ENCODE measurements at regions not wholly inside any gene's neighbourhood (a gene's known extent, or its start where the extent isn't known, plus 50 kb on each side); places are given as distances from the start of the nearest gene placed in this dataset.
A peak's percentile ranks its signal among the peaks of the same experiment; 100 is the strongest.
"Not testable (repeated sequence)": the region's sequence is repeated elsewhere in the genome, so short reads cannot be mapped to it uniquely, and the experiment has no call there.

DNA sequence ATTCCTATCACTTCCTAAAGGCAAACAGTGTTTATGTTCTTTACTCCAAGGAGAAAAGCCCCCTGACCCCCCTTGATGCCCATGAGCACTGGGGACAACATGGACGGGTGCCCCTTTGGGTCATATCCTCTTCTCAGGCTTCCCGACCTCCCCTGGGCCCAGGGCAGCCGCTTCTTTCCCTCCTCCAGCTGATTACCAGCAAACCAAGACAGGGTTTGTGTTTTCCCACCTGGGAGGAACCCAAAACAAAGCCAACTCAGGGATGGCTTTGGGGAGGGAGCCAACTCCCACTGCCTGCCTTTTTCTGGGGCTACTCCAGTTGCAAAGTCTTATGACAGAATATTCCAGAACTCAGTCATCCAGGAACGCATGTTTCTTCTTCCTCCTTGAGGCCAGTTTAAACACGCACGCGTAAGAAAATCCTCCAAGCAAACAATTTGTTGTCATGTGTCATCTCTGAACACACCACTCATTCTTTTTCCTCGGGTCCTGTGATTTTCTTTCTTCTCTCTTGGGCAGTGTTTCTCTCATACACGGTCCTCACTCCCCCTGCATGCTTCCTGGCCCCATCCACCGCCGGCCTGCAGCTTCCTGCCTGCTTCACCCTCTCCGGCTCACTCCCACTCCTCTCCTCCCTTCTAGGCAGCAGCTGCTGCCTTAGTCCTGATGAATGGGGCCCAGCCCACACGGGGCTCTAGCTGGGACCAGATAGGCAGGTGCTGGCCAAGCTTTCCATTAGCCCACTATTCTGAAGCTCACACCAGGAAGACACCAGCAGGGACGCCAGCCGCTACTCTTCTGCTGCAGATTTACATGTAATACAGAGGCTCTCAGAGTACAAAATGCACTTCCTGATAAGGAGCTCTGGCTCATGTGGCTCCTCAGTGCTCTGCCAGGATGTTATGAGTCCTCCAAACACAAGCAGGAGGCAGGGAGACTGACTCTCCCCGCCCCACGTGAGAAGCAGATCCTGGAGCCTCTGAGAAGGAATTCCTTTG lies 116.7 kb upstream of the VOPP1 start:
- not testable (repeated sequence) for DNase-seq (ENCODE audit: low read depth); H3K4me3 ChIP-seq (ENCODE audit: low read depth, low read length)

DNA sequence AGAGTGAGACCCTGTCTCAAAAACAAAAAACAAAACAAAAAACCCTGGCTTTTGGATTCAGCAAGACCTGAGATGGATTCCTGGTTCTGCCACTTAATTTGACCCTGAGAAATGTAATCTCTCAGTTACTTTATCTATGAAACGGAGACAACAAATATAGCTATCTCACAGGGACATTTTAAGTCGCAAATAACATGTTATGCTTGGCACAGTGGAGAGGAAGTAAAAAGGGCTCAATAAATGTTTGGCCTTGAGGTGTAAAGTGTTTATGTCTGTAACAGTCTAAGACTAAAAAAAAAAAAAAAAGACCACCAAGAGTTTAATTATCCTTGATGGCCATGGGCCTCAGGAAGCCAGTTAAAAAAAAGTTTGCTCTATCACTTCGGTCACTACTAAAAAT lies 116.0 kb upstream of the VOPP1 start:
- not testable (repeated sequence) for H3K4me3 ChIP-seq (ENCODE audit: low read depth, low read length); DNase-seq (ENCODE audit: low read depth)

DNA sequence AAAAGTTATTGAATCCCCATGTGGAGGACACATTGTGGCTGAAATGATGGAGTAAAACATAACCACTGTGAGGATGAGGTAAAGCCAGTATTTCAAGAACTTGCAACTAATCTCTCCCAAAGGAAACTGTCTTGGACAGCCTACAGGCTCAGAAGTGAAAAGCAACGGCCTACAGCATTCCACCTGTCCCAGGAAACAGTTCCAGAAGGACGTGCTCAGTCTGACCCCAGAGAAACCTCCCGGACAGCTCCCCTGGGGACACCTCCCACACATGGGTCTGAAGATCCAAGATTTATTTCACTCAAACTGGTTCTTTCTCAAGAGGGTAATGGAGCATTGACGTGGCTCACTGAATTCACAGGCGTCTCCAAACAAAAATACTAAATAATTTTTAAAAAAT lies 115.0 kb upstream of the VOPP1 start:
- DNase-seq (ENCODE audit: low read depth); H3K4me3 ChIP-seq (ENCODE audit: low read depth, low read length): not testable (repeated sequence)

DNA sequence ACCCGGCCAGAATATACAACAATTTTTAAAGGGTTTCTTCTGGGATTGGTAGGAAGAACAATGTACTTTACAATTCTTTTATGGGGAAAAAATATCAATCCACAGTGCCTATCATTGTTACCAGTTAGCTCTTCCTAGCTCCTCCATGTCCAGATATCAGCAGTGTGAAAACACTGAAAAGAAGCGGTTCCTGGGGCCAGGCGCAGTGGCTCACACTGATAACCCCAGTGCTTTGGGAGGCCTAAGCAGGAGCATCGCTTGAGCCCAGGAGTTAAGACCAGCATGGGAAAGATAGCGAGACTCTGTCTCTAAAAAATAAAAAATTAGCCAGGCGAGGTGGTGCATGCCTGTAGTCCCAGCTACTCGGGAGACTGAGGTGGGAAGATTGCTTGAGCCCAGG lies 114.5 kb upstream of the VOPP1 start:
- H3K4me3 ChIP-seq (ENCODE audit: low read depth, low read length); DNase-seq (ENCODE audit: low read depth): not testable (repeated sequence)

DNA sequence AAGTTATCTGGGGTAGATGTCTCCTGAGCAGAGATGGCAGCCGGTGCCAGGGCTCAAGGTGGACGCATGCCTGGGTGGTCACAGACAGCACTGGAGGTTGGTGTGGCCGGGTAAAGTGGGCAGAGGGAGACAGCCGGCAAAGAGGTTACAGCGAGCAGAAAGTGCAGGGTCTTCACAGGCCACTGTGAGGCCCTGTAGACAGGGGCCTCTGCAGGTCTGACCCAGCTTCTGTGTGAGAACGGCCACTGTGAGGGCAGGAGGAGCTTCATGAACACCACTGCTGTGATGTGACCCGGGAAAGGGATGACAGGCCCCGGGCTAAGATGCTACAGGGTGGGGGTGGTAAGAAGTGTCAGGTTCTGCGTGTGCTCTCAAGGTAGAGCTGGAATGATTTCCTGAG lies 111.2 kb upstream of the VOPP1 start:
- DNase-seq (ENCODE audit: low read depth); H3K4me3 ChIP-seq (ENCODE audit: low read depth, low read length): not testable (repeated sequence)

DNA sequence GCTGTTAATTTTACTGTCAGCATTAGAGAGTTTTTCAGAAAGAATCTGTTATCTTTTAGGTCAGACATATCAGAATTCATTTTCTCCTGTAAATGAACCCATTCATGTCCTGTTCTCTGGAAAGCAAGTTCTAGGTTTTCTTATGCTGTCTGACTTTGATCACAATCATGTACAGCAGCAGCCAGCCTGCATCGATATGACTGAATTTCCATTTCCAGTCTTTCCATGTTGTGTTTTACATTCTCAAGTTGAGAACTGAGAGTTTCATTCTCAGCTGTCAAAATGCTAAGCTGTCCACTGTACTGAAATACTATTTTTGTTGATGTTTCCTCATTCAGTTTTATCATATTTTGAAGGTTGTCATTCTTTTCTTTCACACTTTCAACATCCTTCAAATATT lies 103.3 kb upstream of the VOPP1 start:
- DNase-seq (ENCODE audit: low read depth); H3K4me3 ChIP-seq (ENCODE audit: low read depth, low read length): not testable (repeated sequence)

DNA sequence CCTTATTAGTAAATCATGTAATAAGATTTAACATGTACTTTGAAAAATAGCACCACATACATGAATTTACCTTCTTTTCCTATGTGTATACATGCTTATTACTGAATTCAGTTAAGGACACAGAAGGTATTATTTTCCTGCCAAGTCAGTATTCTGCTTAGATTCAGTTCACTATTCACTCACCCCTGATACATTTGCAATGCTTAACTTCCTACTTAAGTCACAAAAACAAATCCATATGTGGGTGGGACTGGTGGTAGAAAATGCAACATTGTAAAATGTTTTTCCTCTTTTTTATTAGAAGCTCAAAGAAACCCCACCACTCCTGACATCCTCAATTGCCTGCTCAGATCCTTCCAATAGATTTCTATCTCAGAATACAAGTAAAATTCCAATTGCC lies 101.2 kb upstream of the VOPP1 start:
- H3K4me3 ChIP-seq (ENCODE audit: low read depth, low read length); DNase-seq (ENCODE audit: low read depth): not testable (repeated sequence)

DNA sequence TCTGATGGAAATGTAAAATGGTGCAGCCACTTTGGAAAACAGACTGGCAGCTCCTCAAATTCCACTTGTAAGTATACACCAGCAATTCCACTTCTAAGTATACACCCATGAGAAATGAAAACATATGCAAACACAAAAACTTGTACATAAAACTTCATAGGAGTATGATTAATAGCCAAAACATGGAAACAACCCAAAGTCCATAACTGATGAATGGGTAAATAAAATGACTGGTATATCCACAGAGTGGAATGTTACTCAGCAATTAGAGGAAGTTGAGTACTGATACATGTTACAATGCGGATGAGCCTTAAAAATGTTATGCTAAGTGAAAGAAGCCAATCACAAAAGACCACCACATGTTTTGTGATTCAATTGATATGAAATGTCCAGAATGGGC lies 99.8 kb upstream of the VOPP1 start:
- DNase-seq (ENCODE audit: low read depth), result peak; percentile 45
- H3K4me3 ChIP-seq (ENCODE audit: low read depth, low read length), result not testable (repeated sequence)

DNA sequence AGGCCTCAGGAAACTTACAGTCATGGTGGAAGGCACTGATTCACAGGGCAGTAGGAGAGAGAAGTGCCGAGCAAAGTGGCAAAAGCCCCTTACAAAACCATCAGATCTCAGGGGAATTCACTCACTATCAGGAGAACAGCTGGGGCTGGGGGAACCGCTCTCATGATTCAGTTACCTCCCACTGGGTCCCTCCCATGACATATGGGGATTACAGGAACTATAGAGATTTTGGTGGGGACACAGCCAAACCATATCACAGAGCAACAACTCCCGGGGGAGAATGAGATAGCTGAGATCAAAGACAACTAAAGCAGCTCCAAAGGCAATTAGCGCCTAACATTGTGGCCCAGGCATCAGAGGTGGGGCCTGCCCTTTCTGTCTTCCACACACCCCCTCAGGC lies 85.4 kb upstream of the VOPP1 start:
- no peak for DNase-seq (ENCODE audit: low read depth)
- H3K4me3 ChIP-seq (ENCODE audit: low read depth, low read length), result no peak overlapping the region
- TF ChIP-seq, protein P1, sequence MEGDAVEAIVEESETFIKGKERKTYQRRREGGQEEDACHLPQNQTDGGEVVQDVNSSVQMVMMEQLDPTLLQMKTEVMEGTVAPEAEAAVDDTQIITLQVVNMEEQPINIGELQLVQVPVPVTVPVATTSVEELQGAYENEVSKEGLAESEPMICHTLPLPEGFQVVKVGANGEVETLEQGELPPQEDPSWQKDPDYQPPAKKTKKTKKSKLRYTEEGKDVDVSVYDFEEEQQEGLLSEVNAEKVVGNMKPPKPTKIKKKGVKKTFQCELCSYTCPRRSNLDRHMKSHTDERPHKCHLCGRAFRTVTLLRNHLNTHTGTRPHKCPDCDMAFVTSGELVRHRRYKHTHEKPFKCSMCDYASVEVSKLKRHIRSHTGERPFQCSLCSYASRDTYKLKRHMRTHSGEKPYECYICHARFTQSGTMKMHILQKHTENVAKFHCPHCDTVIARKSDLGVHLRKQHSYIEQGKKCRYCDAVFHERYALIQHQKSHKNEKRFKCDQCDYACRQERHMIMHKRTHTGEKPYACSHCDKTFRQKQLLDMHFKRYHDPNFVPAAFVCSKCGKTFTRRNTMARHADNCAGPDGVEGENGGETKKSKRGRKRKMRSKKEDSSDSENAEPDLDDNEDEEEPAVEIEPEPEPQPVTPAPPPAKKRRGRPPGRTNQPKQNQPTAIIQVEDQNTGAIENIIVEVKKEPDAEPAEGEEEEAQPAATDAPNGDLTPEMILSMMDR (IDR thresholded peaks at IDR 0.05; ENCODE audit: control insufficient read depth, extremely low read depth, insufficient read depth), result no peak

DNA sequence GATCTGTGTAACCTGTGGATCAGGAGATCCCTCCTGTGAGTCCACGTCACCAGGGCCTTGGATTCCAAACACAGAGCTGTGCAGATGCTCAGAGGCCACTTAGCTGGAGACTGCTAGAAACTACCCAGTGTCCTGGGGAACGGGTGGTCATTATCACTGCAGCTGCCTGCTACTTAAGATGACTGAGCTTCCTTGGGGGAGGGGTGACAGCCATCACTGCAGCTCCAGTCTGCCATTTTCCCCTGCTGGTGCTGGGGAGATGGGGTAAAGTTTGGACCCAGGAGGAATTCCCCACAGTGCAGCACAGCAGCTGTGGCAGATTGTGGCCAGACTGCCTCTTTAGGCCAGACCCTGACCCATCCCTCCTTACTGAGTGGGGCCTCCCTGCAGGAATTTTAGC lies 78.8 kb upstream of the VOPP1 start:
- H3K4me3 ChIP-seq (ENCODE audit: low read depth, low read length), result no peak overlapping the region
- TF ChIP-seq, protein P1 (IDR thresholded peaks at IDR 0.05; ENCODE audit: control insufficient read depth, extremely low read depth, insufficient read depth), result no peak
- no peak for DNase-seq (ENCODE audit: low read depth)

DNA sequence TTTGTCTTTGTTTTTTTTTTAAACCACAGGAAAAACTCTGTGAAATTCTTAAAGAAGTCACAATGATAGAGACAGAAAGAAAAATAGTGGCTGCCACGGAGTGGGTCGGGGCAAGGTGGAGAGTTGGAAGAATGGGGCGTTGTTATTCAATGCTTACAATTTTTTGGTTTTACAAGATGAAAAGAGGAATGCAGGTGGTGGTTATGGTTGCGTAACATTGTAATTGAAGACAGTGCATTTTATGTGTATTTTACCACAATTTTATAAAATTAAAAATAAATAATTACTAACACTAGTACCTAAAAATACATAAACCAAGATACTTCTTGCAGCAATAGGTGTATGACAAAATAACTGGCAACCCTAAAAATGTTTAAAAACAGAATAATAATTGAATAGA lies 76.9 kb upstream of the VOPP1 start:
- TF ChIP-seq, protein P1 (IDR thresholded peaks at IDR 0.05; ENCODE audit: control insufficient read depth, extremely low read depth, insufficient read depth), result no peak
- H3K4me3 ChIP-seq (ENCODE audit: low read depth, low read length), result no peak overlapping the region
- DNase-seq (ENCODE audit: low read depth), result no peak

All from LNCaP clone FGC (cell line).